ENCODE measurements at regions not wholly inside any gene's neighbourhood (a gene's known extent, or its start where the extent isn't known, plus 50 kb on each side); places are given as distances from the start of the nearest gene placed in this dataset.

DNA sequence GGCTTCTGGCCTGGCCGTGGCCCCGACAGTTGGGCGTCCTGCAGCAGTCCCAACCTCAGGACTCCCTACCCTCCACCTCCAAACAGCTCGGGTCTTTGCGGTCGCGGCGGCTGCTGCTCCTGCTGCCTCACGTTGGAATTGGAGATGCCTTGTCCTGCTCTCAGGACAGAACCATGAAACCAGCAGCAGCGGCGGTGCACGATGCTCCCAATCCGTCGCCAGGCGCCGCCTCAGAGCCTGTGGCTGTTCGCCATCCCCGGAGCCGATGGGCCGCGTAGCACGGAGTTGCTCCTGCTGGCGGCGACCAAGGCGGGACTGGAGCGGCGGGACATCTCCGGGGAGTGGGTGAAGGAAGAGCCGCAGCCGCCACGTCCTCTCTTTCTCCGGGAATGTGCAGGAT is 1965.9 kb downstream of the TP53TG3F start:
- no peak for DNase-seq (ENCODE audit: low spot score, unreplicated experiment)
- no peak overlapping the region for H3K27ac Mint-ChIP-seq
- H3K27me3 Mint-ChIP-seq: no peaks in the 10 kb centered on the region
- no peak for TF ChIP-seq CTCF (IDR thresholded peaks at IDR 0.05; ENCODE audit: unreplicated experiment)
- H3K36me3 Mint-ChIP-seq (ENCODE audit: insufficient read depth): no peaks in the 10 kb centered on the region
- H3K4me3 Mint-ChIP-seq (ENCODE audit: low read depth): no peak overlapping the region
- no peaks in the 10 kb centered on the region for H3K4me1 Mint-ChIP-seq (ENCODE audit: low read depth)
- peaks cover 49% of the 10 kb centered on the region for H3K9me3 Mint-ChIP-seq (ENCODE audit: low read depth)

DNA sequence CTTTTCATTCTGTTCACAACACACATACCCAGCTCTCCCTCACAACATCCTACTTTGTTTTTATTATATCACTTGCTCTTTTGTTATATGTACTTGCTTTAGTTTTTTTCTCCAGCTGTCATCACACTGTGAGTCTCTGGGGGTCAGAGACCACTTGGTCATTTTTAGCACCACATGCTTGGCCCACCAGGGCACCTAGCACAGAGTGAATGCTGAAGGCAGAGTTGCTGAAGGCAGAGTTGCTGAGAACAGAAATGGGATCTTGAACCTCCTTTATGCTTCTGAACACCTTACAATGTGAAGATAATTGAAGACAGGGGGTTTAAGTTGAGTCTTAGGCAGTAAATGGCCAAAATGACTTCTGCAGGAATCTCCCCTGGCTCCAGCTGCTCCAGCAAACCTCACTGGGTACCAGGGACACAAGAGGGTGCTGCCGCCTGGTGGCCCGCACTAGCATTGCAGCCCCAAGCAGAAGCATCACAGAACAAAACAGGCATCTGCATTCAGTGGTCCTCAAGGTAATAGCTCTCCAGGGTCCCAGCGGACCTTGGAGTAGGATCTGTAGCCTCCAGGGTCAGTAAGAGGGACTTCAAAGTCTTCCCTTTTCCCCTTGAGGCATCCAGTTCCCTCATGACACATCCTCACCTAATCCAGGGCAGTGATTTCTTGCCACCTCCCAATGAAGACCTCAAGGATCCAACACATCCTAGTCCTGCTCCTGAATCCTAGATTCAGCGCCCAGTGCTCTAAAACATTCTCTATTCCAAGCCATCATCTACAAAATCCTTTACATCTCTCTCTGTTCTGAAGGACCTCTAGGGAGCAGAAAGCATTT is 1972.6 kb downstream of the TP53TG3F start:
- Mint-ChIP-seq H3K9me3 (ENCODE audit: low read depth) (peaks cover 54% of the 10 kb centered on the region), H3K27me3 (no peaks in the 10 kb centered on the region), H3K27ac (no peak overlapping the region), H3K4me1 (ENCODE audit: low read depth) (no peaks in the 10 kb centered on the region), H3K36me3 (ENCODE audit: insufficient read depth) (no peaks in the 10 kb centered on the region), H3K4me3 (ENCODE audit: low read depth) (no peak overlapping the region)
- TF ChIP-seq CTCF (IDR thresholded peaks at IDR 0.05; ENCODE audit: unreplicated experiment): no peak
- no peak for DNase-seq (ENCODE audit: low spot score, unreplicated experiment)

DNA sequence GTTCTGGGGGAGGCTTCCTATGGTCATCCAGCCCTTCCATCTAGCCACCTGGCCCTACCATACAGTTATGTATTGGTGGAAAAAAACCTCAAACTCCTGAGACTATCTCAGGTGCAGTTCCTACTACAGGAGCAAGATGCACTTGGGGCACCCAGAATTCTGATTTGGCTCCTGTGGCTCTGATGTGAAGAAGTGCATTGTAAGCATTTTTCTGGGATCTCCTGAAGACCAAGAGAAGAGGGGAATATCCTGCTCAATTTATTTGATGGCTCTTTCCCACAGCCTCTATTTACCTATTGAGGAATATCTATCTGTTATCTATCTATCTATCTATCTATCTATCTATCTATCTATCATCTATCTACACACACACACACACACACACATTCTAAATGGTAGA is 1981.5 kb downstream of the TP53TG3F start:
- H3K4me3 Mint-ChIP-seq (ENCODE audit: low read depth): no peak overlapping the region
- no peaks in the 10 kb centered on the region for H3K36me3 Mint-ChIP-seq (ENCODE audit: insufficient read depth)
- H3K27ac Mint-ChIP-seq: no peak overlapping the region
- H3K9me3 Mint-ChIP-seq (ENCODE audit: low read depth): peaks cover 40% of the 10 kb centered on the region
- no peaks in the 10 kb centered on the region for H3K4me1 Mint-ChIP-seq (ENCODE audit: low read depth)
- H3K27me3 Mint-ChIP-seq: no peaks in the 10 kb centered on the region
- no peak for TF ChIP-seq CTCF (IDR thresholded peaks at IDR 0.05; ENCODE audit: unreplicated experiment)
- no peak for DNase-seq (ENCODE audit: low spot score, unreplicated experiment)

DNA sequence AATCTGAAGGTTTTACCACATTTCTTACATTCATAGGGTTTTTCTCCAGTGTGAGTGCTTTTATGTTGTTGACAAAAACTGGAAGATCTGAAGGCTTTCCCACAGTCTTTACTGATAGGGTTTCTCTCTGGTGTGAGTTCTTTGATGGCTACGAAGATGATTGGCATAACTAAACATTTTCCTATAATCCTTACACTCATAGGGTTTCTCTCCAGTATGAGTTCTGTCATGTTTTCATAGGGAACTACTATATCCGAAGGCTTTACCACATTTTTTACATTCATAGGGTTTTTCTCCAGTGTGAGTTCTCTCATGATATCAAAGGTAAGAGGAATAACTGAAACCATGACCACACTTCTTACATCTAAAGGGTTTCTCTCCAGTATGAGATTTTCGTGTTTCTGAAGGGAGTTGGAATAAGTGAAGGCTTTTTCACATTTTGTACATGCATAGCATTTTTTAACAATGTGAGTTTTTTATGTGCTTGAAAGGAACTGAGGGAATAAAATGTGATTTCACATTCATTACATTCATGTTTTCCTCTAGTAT is 1987.7 kb downstream of the TP53TG3F start:
- Mint-ChIP-seq H3K4me3 (ENCODE audit: low read depth) (no peak overlapping the region), H3K9me3 (ENCODE audit: low read depth) (peaks cover 56% of the 10 kb centered on the region)

DNA sequence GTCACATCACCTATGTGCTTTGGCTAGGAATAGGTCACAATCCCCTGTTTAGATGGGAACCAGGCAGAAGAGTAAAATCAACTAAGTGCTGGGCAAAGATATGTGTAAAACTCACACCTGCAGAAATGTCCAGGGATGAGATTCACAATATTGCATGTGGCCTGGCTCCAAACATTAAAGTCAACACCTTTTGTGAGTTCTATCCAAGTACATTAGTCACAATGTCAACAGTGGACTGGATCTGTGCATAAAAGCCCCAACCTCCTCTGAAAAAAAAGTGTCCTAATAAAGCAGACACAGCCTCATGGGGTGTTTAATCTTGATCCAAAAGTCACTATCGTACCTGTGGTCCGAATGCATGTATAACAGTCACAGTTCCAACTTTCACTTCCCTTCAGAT is 1990.3 kb downstream of the TP53TG3F start:
- Mint-ChIP-seq H3K4me1 (ENCODE audit: low read depth) (no peaks in the 10 kb centered on the region), H3K27ac (no peak overlapping the region), H3K27me3 (no peaks in the 10 kb centered on the region), H3K9me3 (ENCODE audit: low read depth) (peaks cover 52% of the 10 kb centered on the region), H3K4me3 (ENCODE audit: low read depth) (no peak overlapping the region), H3K36me3 (ENCODE audit: insufficient read depth) (no peaks in the 10 kb centered on the region)
- no peak for TF ChIP-seq CTCF (IDR thresholded peaks at IDR 0.05; ENCODE audit: unreplicated experiment)
- no peak for DNase-seq (ENCODE audit: low spot score, unreplicated experiment)

More for the DNA sequence above, 1987.7 kb downstream of the TP53TG3F start:
- Mint-ChIP-seq H3K27ac (no peak overlapping the region), H3K4me1 (ENCODE audit: low read depth) (no peaks in the 10 kb centered on the region), H3K27me3 (no peaks in the 10 kb centered on the region), H3K36me3 (ENCODE audit: insufficient read depth) (no peaks in the 10 kb centered on the region)
- no peak for DNase-seq (ENCODE audit: low spot score, unreplicated experiment)
- no peak for TF ChIP-seq CTCF (IDR thresholded peaks at IDR 0.05; ENCODE audit: unreplicated experiment)

Data from progenitor cell of endocrine pancreas (in vitro differentiated cells).